H9 (cell line): ENCODE measurements at regions not wholly inside any gene's neighbourhood (a gene's known extent, or its start where the extent isn't known, plus 50 kb on each side); places are given as distances from the start of the nearest gene placed in this dataset.

Experiments
- DNase-seq: peaks from one replicate; pipeline ENCODE4 v3.0.0-alpha.2; 2017
- H2AFZ ChIP-seq: one replicate; pipeline ENCODE4 v1.6.1; 2013; ENCODE audit warnings: mild to moderate bottlenecking, low read length, control low read depth, moderate library complexity
- H2AK5ac ChIP-seq: 2 replicates; pipeline ENCODE4 v1.6.1; 2013; ENCODE audit warnings: low read length, control low read depth, mixed read lengths; ENCODE audit not compliant: insufficient read length
- H2BK120ac ChIP-seq: one replicate; pipeline ENCODE4 v1.6.1; 2013; ENCODE audit warnings: low read depth, mild to moderate bottlenecking, low read length, control low read depth, inconsistent platforms; ENCODE audit not compliant: poor library complexity, severe bottlenecking
- H2BK12ac ChIP-seq: 2 replicates; pipeline ENCODE4 v1.6.1; 2013; ENCODE audit warnings: low read length, control low read depth, mixed read lengths, low read depth; ENCODE audit not compliant: insufficient read length
- H2BK15ac ChIP-seq: 2 replicates; pipeline ENCODE4 v1.6.1; 2013; ENCODE audit warnings: low read depth, low read length, control low read depth
- H2BK20ac ChIP-seq: one replicate; pipeline ENCODE4 v1.6.1; 2013; ENCODE audit warnings: low read depth, mild to moderate bottlenecking, low read length, control low read depth, inconsistent platforms; ENCODE audit not compliant: poor library complexity, severe bottlenecking
- H2BK5ac ChIP-seq: 2 replicates; pipeline ENCODE4 v1.6.1; 2013; ENCODE audit warnings: low read length, control low read depth, mixed read lengths; ENCODE audit not compliant: insufficient read length
- H3K14ac ChIP-seq: 2 replicates; pipeline ENCODE4 v1.6.1; 2013; ENCODE audit warnings: low read length, control low read depth; ENCODE audit not compliant: insufficient read depth
- H3K18ac ChIP-seq: 2 replicates; pipeline ENCODE4 v1.6.1; 2013; ENCODE audit warnings: low read depth, mild to moderate bottlenecking, mixed read lengths, low read length, control low read depth; ENCODE audit not compliant: insufficient read length
- H3K23ac ChIP-seq: 2 replicates; pipeline ENCODE4 v1.6.1; 2013; ENCODE audit warnings: low read length, control low read depth, mixed read lengths, low read depth; ENCODE audit not compliant: insufficient read length
- H3K23me2 ChIP-seq: 2 replicates; pipeline ENCODE4 v1.6.1; 2013; ENCODE audit warnings: low read depth, mild to moderate bottlenecking, mixed read lengths, low read length, control low read depth; ENCODE audit not compliant: insufficient read length, poor library complexity, severe bottlenecking
- H3K27ac ChIP-seq: 2 replicates; pipeline ENCODE4 v1.5.1; 2013; ENCODE audit warnings: low read length, control low read depth, mixed read lengths, low read depth; ENCODE audit not compliant: insufficient read length
- H3K27me3 ChIP-seq: 2 replicates; pipeline ENCODE4 v1.6.1; 2013; ENCODE audit warnings: low read length, control low read depth, inconsistent platforms; ENCODE audit not compliant: insufficient read depth
- H3K4ac ChIP-seq: 2 replicates; pipeline ENCODE4 v1.6.1; 2013; ENCODE audit warnings: low read depth, mild to moderate bottlenecking, control low read depth, inconsistent platforms, low read length, moderate library complexity
- H3K4me1 ChIP-seq: 2 replicates; pipeline ENCODE4 v1.6.1; 2013; ENCODE audit warnings: low read length, control low read depth, inconsistent platforms; ENCODE audit not compliant: insufficient read depth
- H3K4me2 ChIP-seq: 2 replicates; pipeline ENCODE4 v1.6.1; 2013; ENCODE audit warnings: low read length, control low read depth, mixed read lengths; ENCODE audit not compliant: insufficient read length, insufficient read depth
- H3K56ac ChIP-seq: 2 replicates; pipeline ENCODE4 v1.6.1; 2013; ENCODE audit warnings: low read depth, mild to moderate bottlenecking, mixed read lengths, low read length, control low read depth; ENCODE audit not compliant: insufficient read length
- H3K79me1 ChIP-seq: 2 replicates; pipeline ENCODE4 v1.6.1; 2013; ENCODE audit warnings: low read depth, mild to moderate bottlenecking, moderate library complexity, low read length, control low read depth, inconsistent platforms; ENCODE audit not compliant: insufficient read depth, poor library complexity, severe bottlenecking
- H3K79me2 ChIP-seq: 2 replicates; pipeline ENCODE4 v1.6.1; 2013; ENCODE audit warnings: low read length, control low read depth, inconsistent platforms; ENCODE audit not compliant: insufficient read depth
- H3K9ac ChIP-seq: 2 replicates; pipeline ENCODE4 v1.6.1; 2013; ENCODE audit warnings: low read length, control low read depth, mixed read lengths; ENCODE audit not compliant: insufficient read length; ENCODE audit errors: extremely low read depth
- H3K9me3 ChIP-seq: one replicate; pipeline ENCODE4 v1.6.1; 2013; ENCODE audit warnings: low read depth, low read length, inconsistent platforms; ENCODE audit not compliant: control insufficient read depth
- H3T11ph ChIP-seq: one replicate; pipeline ENCODE4 v1.6.1; 2013; ENCODE audit warnings: mild to moderate bottlenecking, low read length, control low read depth, inconsistent platforms
- H4K20me1 ChIP-seq: one replicate; pipeline ENCODE4 v1.6.1; 2013; ENCODE audit not compliant: control insufficient read depth, insufficient read length, insufficient read depth
- H4K5ac ChIP-seq: 2 replicates; pipeline ENCODE4 v1.6.1; 2013; ENCODE audit warnings: low read depth, mild to moderate bottlenecking, mixed read lengths, low read length, control low read depth; ENCODE audit not compliant: insufficient read length
- H4K8ac ChIP-seq: replicated peaks from 2 replicates; pipeline ENCODE4 v1.6.1; 2013; ENCODE audit warnings: low read length, control low read depth, mixed read lengths, low read depth; ENCODE audit not compliant: insufficient read length
- H4K91ac ChIP-seq: 2 replicates; pipeline ENCODE4 v1.6.1; 2013; ENCODE audit warnings: low read depth, mild to moderate bottlenecking, moderate library complexity, mixed read lengths, low read length, control low read depth; ENCODE audit not compliant: insufficient read length
- H3K27ac Mint-ChIP-seq, 3 experiments: 2 replicates in 2 of 3; 3 replicates in 1 of 3; pipeline ENCODE4 v1.8.0; 2020 to 2021; ENCODE audit warnings: mixed read lengths in 3 of 3, mild to moderate bottlenecking in 1 of 3, moderate library complexity in 1 of 3
- H3K27me3 Mint-ChIP-seq: 2 replicates; pipeline ENCODE4 v1.8.0; 2021; ENCODE audit warnings: low read depth, mild to moderate bottlenecking, moderate library complexity, mixed read lengths
- H3K36me3 Mint-ChIP-seq, 3 experiments: 2 replicates in 2 of 3; 3 replicates in 1 of 3; pipeline ENCODE4 v1.8.0; 2020 to 2021; ENCODE audit warnings: low read depth in 3 of 3, mixed read lengths in 3 of 3; ENCODE audit not compliant: insufficient read depth in 1 of 3
- H3K4me1 Mint-ChIP-seq, 2 experiments: 2 replicates each; pipeline ENCODE4 v1.8.0; 2020; ENCODE audit warnings: mixed read lengths in 2 of 2
- H3K4me3 Mint-ChIP-seq, 2 experiments: 2 replicates in 1 of 2; 3 replicates in 1 of 2; pipeline ENCODE4 v1.8.0; 2020 to 2021; ENCODE audit warnings: mild to moderate bottlenecking in 2 of 2, mixed read lengths in 2 of 2, moderate library complexity in 1 of 2
- H3K9me3 Mint-ChIP-seq, 2 experiments: 2 replicates in 1 of 2; 3 replicates in 1 of 2; pipeline ENCODE4 v1.8.0; 2020; ENCODE audit warnings: mild to moderate bottlenecking in 2 of 2, mixed read lengths in 2 of 2, moderate library complexity in 1 of 2
- CTCF ChIP-seq: fragments of 200-600 bp; sonication (generic); conservative IDR thresholded peaks from 3 replicates; pipeline ENCODE4 v1.8.0; 2021; ENCODE audit warnings: antibody characterized with exemption, mild to moderate bottlenecking
- WGBS: extraction: QIAGEN DNeasy Blood & Tissue Kit; methylation state at CpG from one replicate; pipeline ENCODE4 v1.1.7; 2013; ENCODE audit warnings: missing lambda C conversion rate, low lambda C conversion rate, mixed read lengths; ENCODE audit not compliant: insufficient read length; ENCODE audit errors: extremely low coverage; 5-methylcytosine and 5-hydroxymethylcytosine counted together

GRCh38 chr22:49107561-49107960, 720.1 kb downstream of the BRD1 start:
- no CpG with 5 or more reads among the region's 8 CpGs for WGBS
- Histone ChIP-seq H2BK15ac (no peak overlapping the region), H4K91ac (no peak overlapping the region), H3K9ac (no peak overlapping the region), H2BK120ac (no peak overlapping the region), H2AFZ (no peak overlapping the region), H3K56ac (no peak overlapping the region), H2AK5ac (no peak overlapping the region), H2BK12ac (no peak overlapping the region), H3K14ac (peak overlapping the region; percentile 17; the same call in 1 of the 2 replicates), H2BK20ac (no peak overlapping the region), H4K20me1 (no peaks in the 10 kb centered on the region), H4K8ac (no peak overlapping the region), H3K23ac (no peak overlapping the region), H3K79me2 (no peaks in the 10 kb centered on the region), H4K5ac (no peak overlapping the region), H3K27ac (no peak overlapping the region), H3T11ph (no peak overlapping the region), H3K18ac (no peak overlapping the region), H3K9me3 (no peaks in the 10 kb centered on the region), H3K23me2 (no peaks in the 10 kb centered on the region), H3K4me1 (no peaks in the 10 kb centered on the region), H3K27me3 (no peaks in the 10 kb centered on the region), H3K79me1 (no peaks in the 10 kb centered on the region), H2BK5ac (no peak overlapping the region), H3K4me2 (no peak overlapping the region), H3K4ac (no peak overlapping the region)
- Mint-ChIP-seq H3K4me1 (peaks cover 6% of the 10 kb centered on the region in 2 experiments; a peak in 2 of 4 replicates), H3K9me3 (no peaks in the 10 kb centered on the region), H3K36me3 (no peaks in the 10 kb centered on the region), H3K4me3 (no peak overlapping the region; a peak in 1 of 5 replicates), H3K27ac (no peak overlapping the region), H3K27me3 (peaks cover 5% of the 10 kb centered on the region)
- TF ChIP-seq CTCF, result no peak
- no peak for DNase-seq
